Caki2 (cell line): ENCODE measurements at regions not wholly inside any gene's neighbourhood (a gene's known extent, or its start where the extent isn't known, plus 50 kb on each side); places are given as distances from the start of the nearest gene placed in this dataset.
"Not testable (repeated sequence)": the region's sequence is repeated elsewhere in the genome, so short reads cannot be mapped to it uniquely, and the experiment has no call there.

Experiments
- DNase-seq: peaks from one replicate; pipeline ENCODE4 v3.0.0-alpha.2; 2015; ENCODE audit warnings: low read depth
- in situ Hi-C: cut with HindIII; loops from 2 replicates; pipeline ENCODE4 v1.10.0; 2016; ENCODE audit warnings: low sequenced_read_pairs, low pct_unique_long_range_greater_than_20kb, mixed read lengths

DNA sequence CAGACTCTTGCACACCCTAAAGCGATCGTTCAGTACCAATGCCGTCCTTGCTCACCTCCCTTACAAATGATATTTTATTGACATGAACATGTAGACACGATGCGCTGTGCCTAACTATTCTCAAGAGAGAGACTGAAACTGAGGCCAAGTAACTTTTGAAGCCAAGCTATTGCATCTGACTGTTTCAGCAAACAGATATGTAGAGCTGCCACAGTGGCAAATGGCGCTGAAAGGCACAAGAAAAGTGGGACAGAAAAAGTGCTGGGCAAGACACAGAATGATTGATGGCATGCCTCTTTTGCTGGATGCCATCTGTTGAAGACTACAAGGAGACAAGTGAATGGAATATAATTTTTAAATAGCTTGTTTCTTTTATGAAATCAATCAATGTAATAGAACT, 1157.2 kb upstream of the ADGRL4 start:
- in situ Hi-C loops = no loop called here
- no peak for DNase-seq

- DNase-seq = no peak
- in situ Hi-C loops = no loop called here
Observed at GRCh38 chr1:80158771-80159170, 1152.2 kb upstream of the ADGRL4 start.

DNA sequence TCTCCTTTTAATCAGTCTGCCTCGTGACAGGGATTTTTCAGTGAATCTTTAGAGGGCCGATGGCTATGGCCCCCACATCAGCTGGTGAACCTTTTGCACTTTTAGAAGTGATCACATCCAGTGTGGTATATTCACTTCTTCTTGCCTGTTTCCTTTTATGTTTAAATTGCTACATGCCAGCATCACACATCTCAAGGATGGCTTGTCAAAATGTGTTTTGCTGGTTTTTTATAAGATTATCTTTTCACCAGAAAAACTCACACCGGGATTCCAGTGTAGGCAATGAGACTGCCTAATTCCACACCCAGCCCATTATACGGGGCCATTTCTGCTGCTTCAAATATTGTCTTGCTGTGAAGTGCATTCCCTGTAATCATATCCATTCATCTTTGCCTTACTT, 1151.7 kb upstream of the ADGRL4 start:
- DNase-seq = no peak
- in situ Hi-C loops = no loop called here

GRCh38 chr1:80155371-80155770, 1148.8 kb upstream of the ADGRL4 start:
- in situ Hi-C loops = no loop called here
- DNase-seq = no peak

GRCh38 chr1:80154176-80154575, 1147.6 kb upstream of the ADGRL4 start:
- in situ Hi-C loops = no loop called here
- no peak for DNase-seq

GRCh38 chr1:80153762-80154161, 1147.2 kb upstream of the ADGRL4 start:
- DNase-seq = no peak
- in situ Hi-C loops = no loop called here

GRCh38 chr1:80143361-80143760, 1136.8 kb upstream of the ADGRL4 start:
- in situ Hi-C loops = no loop called here
- DNase-seq = no peak

GRCh38 chr1:80137946-80138602, 1131.5 kb upstream of the ADGRL4 start:
- in situ Hi-C loops, DNase-seq: not testable (repeated sequence)

GRCh38 chr1:80113168-80114038, 1106.9 kb upstream of the ADGRL4 start:
- in situ Hi-C loops = no loop called here
- DNase-seq = no peak

DNA sequence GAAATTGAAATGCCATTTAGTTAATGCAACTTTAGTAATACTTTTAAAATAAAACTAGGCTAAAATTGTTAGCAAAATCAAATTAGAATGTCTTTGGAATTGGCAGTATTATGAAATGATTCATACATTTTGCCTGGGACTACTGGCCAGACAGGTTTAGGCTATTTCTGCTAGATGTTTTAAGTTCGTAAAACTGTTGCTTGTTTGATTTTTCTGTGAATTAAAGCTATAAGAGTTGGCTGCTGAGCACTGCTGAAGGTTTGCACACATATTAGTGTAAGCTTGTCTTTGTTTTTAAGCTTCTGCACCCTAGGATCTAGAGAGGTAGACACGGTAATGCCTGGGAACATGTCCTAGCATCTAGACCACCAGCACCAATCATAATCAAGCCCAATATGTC, 1094.6 kb upstream of the ADGRL4 start:
- no peak for DNase-seq
- in situ Hi-C loops = no loop called here

GRCh38 chr1:80099713-80100112, 1093.2 kb upstream of the ADGRL4 start:
- in situ Hi-C loops = no loop called here
- DNase-seq = no peak

GRCh38 chr1:80085067-80085466, 1078.5 kb upstream of the ADGRL4 start:
- DNase-seq = no peak
- in situ Hi-C loops = no loop called here

DNA sequence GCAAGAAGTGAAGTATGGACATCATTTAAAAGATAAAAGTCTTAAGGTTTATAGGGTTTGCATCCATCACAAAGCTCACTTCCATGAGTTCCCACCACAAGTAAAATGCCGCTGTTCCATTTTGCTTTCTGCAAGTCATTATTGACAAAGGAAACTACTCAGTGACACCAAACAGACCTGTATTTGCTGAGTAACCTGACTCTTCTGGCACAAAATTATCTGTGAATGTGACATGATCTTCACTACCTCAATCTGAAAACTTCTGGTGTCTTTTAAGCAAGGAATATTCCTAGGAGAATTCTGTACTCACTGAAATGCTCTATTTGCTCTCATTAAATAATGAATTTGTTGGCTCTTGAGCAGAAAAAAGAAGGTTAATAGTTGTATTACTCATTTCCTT, 1077.4 kb upstream of the ADGRL4 start:
- in situ Hi-C loops = no loop called here
- no peak for DNase-seq

GRCh38 chr1:80076469-80076868, 1069.9 kb upstream of the ADGRL4 start:
- in situ Hi-C loops = no loop called here
- DNase-seq = no peak

GRCh38 chr1:80075351-80075750, 1068.8 kb upstream of the ADGRL4 start:
- in situ Hi-C loops = no loop called here
- DNase-seq = no peak

GRCh38 chr1:80072563-80072962, 1066.0 kb upstream of the ADGRL4 start:
- DNase-seq = no peak
- in situ Hi-C loops = no loop called here

DNA sequence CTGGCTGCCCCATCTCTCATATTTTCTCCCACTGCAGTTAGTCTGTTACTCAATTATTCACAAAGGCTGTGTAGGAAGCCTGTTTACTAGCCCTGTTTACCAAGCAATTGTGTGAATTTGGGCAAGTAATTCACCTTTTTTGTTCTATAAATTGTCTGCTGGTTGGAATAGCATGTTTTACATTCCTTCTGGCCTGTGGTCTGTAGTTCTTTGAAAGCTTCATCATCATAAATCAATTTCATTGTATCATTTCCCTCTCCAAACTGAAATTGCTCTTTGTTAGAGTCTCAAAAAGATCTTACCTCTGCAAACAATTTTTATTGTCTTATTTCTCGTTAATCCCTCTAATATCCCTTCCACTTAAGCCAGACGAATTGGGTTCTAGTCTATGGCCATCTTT, 1059.5 kb upstream of the ADGRL4 start:
- in situ Hi-C loops = no loop called here
- no peak for DNase-seq

GRCh38 chr1:80064524-80064923, 1058.0 kb upstream of the ADGRL4 start:
- in situ Hi-C loops = no loop called here
- DNase-seq = peak; percentile 29

DNA sequence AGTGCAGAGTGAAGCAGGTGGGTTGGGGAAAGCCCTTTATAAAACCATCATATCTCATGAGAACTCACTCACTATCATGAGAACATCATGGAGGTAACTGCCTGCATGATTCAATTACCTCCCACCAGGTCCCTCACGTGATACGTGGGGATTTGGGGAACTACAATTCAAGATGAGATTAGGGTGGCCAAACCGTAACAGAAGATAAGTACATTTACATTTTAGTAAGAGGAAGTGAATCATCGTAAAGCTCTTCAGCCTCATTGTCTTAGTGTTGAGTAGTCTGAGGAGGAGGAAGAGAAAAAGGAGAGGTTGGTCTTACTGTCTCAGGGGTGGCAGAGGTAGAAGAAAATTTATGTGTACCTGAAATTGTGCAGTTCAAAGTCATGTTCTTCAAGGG, 1053.4 kb upstream of the ADGRL4 start:
- no peak for DNase-seq
- in situ Hi-C loops = no loop called here

DNA sequence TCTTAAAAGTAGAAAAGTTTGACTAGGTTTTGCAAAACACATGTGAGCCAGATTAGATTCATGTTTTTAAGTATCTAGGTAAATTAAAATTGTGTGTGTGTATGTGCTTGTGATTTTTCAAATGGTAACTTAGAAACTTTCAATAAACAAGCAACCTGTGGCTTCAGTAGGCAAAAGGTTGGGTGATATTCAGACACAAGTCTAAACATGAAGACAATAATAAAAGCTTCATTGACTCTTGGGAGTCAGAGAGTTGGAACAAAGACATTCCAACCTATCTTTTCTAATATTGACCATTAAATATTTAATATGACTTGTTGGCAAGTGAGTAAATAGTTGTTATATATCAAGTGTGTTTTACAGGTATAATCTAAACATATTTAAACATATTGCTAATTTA, 1049.6 kb upstream of the ADGRL4 start:
- DNase-seq = no peak
- in situ Hi-C loops = no loop called here
